ENCODE measurements at regions not wholly inside any gene's neighbourhood (a gene's known extent, or its start where the extent isn't known, plus 50 kb on each side); places are given as distances from the start of the nearest gene placed in this dataset.
"Not testable (repeated sequence)": the region's sequence is repeated elsewhere in the genome, so short reads cannot be mapped to it uniquely, and the experiment has no call there.

DNA sequence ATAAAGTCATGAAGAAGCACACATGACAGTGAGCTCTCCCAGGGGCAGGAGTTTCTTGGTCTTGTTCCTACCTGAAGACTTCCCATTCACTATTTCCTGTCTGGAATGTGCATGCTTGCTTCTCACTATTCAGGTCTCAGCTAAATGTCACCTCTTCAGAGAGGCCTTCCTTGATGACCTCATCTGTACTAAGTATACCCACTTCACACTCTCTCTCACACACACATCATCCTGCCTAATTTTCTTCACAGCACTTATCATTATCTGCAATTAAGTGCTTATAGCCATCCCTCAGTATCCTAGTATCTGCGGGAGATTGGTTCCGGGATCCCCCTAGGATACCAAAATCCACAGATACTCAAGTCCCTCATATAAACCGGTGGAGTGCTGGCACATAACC lies 146.4 kb upstream of the IVNS1ABP start:
- no peak for DNase-seq

DNA sequence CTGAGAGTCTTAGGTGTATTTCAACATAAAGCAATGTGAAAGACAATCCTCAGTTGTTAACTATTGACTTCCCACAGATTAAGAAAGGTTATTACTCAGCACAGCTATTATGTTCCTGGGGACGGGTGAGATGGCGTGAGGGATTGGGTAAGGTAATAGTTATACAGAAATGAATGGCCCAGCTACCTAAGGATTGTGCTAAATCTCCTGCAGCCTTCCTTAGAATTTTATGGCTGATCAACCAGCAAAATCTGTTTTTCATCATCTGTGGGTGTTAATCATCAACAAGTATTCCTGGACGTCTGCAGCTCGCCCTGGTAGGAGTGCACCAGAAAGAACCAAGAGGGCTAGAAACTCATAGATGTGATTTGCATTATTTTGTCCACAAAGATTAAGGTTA lies 146.0 kb upstream of the IVNS1ABP start:
- no peak for DNase-seq

DNA sequence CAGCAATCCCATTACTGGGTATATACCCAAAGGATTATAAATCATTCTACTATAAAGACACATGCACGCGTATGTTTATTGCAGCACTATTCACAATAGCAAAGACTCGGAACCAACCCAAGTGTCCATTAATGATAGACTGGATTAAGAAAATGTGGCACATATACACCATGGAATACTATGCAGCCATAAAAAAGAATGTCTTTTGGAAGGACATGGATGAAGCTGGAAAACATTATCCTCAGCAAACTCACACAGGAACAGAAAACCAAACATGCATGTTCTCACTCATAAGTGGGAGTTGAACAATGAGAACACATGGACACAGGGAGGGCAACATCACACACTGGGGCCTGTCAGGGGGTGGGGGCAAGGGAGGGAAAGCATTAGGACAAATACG lies 143.7 kb upstream of the IVNS1ABP start:
- DNase-seq: not testable (repeated sequence)

DNA sequence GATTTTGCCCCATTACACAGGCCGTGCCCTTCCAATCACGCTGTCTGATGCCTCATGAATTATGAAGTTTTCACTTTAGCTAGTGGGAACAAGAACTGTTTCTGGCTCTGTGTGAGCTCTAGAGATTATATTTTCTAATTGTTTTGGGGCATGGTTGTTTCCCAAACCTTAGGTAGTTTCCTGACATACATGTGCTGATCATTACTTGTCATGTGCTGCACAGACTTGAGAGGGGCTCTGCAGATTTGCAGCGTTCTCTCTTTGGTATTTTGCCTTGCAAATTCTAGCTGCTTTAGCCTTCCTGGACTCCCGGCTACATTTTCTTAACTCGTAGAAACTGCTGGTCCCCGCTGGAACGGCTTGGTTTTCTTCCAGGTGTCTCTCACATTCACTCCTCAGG lies 142.1 kb upstream of the IVNS1ABP start:
- no peak for DNase-seq

DNA sequence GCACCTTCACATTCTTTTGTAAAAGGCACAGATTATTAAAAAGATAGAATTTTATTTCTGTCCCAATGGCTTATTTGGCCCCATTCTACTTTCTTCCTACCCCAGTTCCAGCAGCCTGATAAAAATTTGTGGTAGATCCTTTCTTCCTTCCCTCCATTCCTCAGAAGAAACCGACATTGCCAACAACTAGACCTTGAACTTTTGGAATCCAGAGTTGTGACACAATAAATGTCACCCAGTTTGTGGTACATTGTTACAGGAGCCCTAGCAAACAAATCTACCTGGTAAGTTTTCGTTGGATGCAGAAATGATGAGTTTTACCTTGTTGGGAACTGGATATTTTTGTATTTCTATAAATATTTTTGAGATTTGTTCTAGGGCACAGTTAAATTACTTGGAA lies 141.6 kb upstream of the IVNS1ABP start:
- DNase-seq: no peak

GRCh38 chr1:185453496-185454192 lies 136.6 kb upstream of the IVNS1ABP start:
- no peak for DNase-seq

DNA sequence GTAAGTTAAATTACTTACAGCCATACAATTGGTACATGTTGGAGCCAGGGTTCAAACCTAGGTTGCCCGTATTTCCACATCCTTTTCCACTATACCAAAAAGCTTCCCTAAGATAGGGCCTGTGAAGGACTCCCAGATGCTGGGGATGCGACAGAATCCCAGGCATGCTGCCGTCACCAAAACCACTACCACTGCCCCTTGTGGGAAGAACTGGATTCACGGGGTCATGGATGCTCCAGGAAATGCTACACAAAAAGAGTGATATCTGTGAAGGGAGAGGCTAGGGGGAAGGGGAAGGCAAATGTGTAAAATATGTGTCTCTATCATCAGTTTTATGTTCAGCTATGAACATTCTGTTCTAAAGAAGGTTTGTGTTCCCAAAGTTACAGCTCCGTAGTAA lies 133.9 kb upstream of the IVNS1ABP start:
- no peak for DNase-seq

DNA sequence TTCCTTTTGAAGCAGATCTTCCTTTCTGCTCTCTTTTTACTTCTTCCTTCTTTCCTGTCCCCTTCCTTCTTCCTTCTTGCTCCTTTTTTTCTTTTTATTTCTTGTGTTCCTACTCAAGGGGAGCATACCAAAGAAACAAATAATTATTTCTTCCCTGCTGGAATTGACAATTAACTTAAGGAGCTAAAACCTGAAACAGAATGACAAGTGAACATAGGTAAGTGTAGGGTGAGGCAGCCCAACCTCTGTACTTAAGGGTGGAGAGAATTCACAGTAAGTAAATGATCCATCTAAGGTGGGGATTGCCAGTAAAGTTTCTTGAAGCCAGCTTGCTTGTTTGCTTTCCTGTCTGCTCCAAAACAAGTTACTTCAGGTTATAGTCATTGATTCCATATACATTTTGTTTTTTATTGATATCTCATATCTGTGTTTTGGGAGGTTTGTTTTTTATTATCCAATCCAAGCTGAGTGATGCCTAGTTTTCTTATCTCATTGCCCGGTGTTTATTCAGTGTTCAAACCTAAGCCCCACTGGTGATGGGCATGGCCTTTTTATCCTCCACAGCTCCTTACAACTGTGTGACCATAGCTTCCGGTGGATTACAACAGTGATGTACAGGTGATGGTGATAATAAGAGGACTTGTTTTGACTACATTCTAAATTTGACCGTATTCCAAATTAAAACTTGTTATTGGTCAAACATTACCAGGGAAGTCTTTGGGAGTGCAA lies 133.2 kb upstream of the IVNS1ABP start:
- no peak for DNase-seq

- DNase-seq: no peak
Observed at GRCh38 chr1:185449378-185450059, 132.5 kb upstream of the IVNS1ABP start.

- no peak for DNase-seq
Observed at GRCh38 chr1:185448591-185449186, 131.6 kb upstream of the IVNS1ABP start.

GRCh38 chr1:185446131-185446530 lies 129.1 kb upstream of the IVNS1ABP start:
- DNase-seq: no peak

GRCh38 chr1:185445594-185445993 lies 128.6 kb upstream of the IVNS1ABP start:
- DNase-seq: no peak

- no peak for DNase-seq
Observed at GRCh38 chr1:185444676-185445075, 127.6 kb upstream of the IVNS1ABP start.

- DNase-seq: no peak
Observed at GRCh38 chr1:185442050-185442449, 125.0 kb upstream of the IVNS1ABP start.

- DNase-seq: no peak
Observed at GRCh38 chr1:185441605-185442004, 124.6 kb upstream of the IVNS1ABP start.

DNA sequence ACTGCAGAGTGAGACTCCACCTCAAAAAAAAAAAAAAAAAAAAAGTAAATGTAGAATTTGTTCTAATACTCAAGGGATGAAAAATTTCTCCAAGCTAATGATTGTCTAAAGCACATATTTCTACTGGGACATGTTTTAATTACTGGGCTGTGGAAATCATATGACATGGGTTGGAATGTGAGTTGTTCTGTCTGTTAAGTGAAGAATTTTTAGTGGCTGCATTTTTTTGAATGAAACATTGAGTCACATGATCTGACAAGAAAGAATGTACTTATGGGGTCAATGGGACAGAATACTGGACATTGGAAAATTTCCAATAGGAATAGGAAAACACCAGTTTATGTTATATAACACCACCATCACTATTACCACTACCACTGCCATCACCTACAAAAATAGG lies 123.8 kb upstream of the IVNS1ABP start:
- DNase-seq: no peak

DNA sequence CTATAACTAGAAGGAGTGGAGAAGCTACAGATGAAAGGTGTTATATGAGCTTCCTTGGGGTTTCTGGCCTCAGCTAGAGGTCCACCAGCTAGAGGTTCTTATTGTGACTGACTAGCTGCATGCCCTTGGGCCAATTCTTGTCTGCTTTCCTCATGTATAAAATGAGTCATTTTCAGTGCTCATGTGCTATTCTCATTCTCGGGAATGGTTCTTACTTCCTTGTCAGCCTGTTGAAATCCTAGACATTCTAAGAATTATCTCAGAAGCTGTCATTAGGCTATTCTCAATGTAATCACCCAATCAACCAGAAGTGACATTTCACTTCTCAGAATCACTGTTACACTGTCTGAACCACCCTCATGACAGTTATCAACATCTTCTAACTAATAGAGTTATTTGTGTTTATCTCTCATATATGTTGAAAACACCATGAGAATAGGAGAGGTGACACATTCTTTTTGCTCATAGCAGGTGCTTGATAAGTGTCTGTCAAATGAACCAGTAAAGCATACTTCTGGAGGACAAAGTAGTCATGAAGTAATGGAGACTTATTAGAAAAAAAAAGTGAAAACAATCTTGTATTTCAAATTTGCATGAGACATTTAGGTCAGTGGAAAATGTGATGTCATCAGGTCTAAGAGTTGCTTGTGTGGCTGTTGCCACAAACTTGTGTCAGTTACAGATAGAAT lies 122.8 kb upstream of the IVNS1ABP start:
- DNase-seq: no peak

GRCh38 chr1:185438936-185439335 lies 121.9 kb upstream of the IVNS1ABP start:
- no peak for DNase-seq

DNA sequence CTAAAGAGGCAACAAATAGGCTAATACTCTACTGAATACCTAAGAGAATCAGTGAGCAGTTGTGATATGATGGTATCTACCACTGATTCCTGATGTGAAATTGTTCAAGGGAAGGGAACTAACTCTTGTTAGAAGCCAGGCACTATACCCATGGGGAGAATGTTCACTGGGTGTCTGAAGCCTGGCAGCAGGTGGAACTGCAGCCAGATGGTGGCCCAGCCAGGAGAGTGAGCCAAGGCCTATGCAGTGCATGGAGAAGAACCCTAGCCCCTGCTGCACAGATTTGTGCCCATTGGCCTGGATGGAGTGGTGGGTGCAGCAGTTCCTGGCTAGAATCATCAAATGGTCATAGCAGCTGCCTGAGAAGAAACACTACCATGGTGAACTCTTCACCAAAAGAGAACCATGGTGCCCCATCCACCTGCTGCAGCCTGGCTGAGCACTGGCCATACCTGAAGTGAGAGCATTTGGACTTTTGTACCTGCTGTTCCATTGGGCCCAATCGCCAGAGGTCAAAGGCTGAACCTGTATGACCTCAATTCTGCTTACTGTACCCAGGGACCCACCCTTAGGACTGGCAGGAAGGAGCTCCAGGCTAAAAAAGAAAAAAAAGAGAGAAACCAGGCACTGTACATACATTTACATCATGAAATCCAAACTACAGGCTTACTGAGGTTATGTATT lies 118.8 kb upstream of the IVNS1ABP start:
- no peak for DNase-seq

- no peak for DNase-seq
Observed at GRCh38 chr1:185434721-185435120, 117.7 kb upstream of the IVNS1ABP start.

- DNase-seq: no peak
Observed at GRCh38 chr1:185433667-185434066, 116.6 kb upstream of the IVNS1ABP start.

GRCh38 chr1:185432948-185433347 lies 115.9 kb upstream of the IVNS1ABP start:
- DNase-seq: no peak
